ENCODE measurements at regions not wholly inside any gene's neighbourhood (a gene's known extent, or its start where the extent isn't known, plus 50 kb on each side); places are given as distances from the start of the nearest gene placed in this dataset.
"Not testable (repeated sequence)": the region's sequence is repeated elsewhere in the genome, so short reads cannot be mapped to it uniquely, and the experiment has no call there.

GRCh38 chr5:39755452-39755851, 330.7 kb upstream of the DAB2 start:
- DNase-seq (ENCODE audit: low read depth in 2 of 2), result peak; percentile 12 to 55
- TF ChIP-seq, protein P1, sequence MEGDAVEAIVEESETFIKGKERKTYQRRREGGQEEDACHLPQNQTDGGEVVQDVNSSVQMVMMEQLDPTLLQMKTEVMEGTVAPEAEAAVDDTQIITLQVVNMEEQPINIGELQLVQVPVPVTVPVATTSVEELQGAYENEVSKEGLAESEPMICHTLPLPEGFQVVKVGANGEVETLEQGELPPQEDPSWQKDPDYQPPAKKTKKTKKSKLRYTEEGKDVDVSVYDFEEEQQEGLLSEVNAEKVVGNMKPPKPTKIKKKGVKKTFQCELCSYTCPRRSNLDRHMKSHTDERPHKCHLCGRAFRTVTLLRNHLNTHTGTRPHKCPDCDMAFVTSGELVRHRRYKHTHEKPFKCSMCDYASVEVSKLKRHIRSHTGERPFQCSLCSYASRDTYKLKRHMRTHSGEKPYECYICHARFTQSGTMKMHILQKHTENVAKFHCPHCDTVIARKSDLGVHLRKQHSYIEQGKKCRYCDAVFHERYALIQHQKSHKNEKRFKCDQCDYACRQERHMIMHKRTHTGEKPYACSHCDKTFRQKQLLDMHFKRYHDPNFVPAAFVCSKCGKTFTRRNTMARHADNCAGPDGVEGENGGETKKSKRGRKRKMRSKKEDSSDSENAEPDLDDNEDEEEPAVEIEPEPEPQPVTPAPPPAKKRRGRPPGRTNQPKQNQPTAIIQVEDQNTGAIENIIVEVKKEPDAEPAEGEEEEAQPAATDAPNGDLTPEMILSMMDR (IDR thresholded peaks at IDR 0.05; ENCODE audit: low read depth, low read length), result no peak

GRCh38 chr5:39753747-39754146, 329.0 kb upstream of the DAB2 start:
- not testable (repeated sequence) for DNase-seq (ENCODE audit: low read depth in 2 of 2); H3K4me3 ChIP-seq (replicated peaks in 1 of 2; ENCODE audit: low read depth in 2 of 2, low read length in 2 of 2)

More at GRCh38 chr5:39755452-39755851, 330.7 kb upstream of the DAB2 start:
- H3K4me3 ChIP-seq (replicated peaks in 1 of 2; ENCODE audit: low read depth in 2 of 2, low read length in 2 of 2), result no peak overlapping the region

- peak in 1 of 2 donors; percentile 55 for DNase-seq (ENCODE audit: low read depth in 2 of 2)
- H3K4me3 ChIP-seq (replicated peaks in 1 of 2; ENCODE audit: low read depth in 2 of 2, low read length in 2 of 2), result no peak overlapping the region
- TF ChIP-seq, protein P1 (IDR thresholded peaks at IDR 0.05; ENCODE audit: low read depth, low read length), result no peak
Observed at GRCh38 chr5:39750661-39751060, 325.9 kb upstream of the DAB2 start.

DNA sequence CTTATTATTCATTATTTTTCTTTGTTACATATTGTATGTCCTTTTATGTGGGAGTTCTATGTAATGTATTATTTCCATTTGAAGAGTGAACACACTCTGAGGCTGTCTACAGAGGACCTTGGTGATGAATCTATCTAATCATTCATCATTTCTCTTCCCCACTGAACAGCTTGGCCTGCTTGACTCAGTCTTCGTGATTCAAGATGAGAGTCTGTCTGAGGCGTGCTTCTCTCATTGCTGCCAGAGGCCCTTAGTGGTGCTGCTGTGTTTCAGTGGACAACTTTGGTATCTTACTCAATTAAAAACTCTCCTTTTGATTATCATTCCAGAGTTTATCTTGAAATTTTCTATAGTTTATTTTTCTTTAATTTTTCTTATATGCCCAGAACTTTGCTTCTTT, 318.1 kb upstream of the DAB2 start:
- no peak for DNase-seq (ENCODE audit: low read depth in 2 of 2)
- TF ChIP-seq, protein P1 (IDR thresholded peaks at IDR 0.05; ENCODE audit: low read depth, low read length), result no peak
- no peak overlapping the region for H3K4me3 ChIP-seq (replicated peaks in 1 of 2; ENCODE audit: low read depth in 2 of 2, low read length in 2 of 2)

DNA sequence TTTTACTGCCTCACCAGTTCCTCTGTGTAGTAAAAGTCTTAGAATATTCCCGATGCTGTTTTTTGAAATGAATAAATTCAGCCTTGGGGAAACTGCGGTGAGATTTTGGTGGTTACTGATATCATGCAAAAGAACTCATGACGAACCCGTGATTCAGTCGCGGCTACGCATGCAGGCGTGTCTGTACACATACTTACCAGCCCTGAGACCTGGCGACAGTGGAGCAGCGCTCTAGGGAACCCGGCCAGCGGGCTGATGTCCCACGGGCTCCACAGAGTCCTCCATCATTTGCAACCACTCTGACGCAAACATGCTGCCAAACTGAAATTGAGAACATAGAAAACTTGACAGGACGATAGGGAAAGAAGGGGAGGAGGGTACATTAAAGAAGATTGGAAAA, 315.6 kb upstream of the DAB2 start:
- TF ChIP-seq, protein P1 (IDR thresholded peaks at IDR 0.05; ENCODE audit: low read depth, low read length), result no peak
- H3K4me3 ChIP-seq (replicated peaks in 1 of 2; ENCODE audit: low read depth in 2 of 2, low read length in 2 of 2), result no peak overlapping the region
- no peak for DNase-seq (ENCODE audit: low read depth in 2 of 2)

GRCh38 chr5:39732166-39732565, 307.4 kb upstream of the DAB2 start:
- H3K4me3 ChIP-seq (replicated peaks in 1 of 2; ENCODE audit: low read depth in 2 of 2, low read length in 2 of 2), result no peak overlapping the region
- TF ChIP-seq, protein P1 (IDR thresholded peaks at IDR 0.05; ENCODE audit: low read depth, low read length), result no peak
- DNase-seq (ENCODE audit: low read depth in 2 of 2), result no peak

DNA sequence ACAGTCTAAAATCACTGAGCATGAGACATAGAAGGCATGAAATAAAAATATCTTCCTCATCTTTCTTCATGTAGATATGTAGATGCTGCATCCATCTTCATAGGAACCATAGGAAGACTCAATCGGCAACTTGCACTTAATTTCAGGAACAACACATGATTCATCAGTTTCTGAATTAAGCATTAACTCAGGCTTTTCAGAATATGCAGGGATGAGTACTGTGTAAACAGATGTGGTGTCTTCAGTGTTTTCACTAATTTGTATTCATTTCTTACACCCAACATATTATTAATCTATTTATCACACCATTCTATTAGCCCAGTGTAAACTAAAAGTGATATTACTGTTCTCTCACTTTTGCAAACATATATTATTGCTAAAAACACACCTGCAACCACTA, 305.9 kb upstream of the DAB2 start:
- TF ChIP-seq, protein P1 (IDR thresholded peaks at IDR 0.05; ENCODE audit: low read depth, low read length), result no peak
- H3K4me3 ChIP-seq (replicated peaks in 1 of 2; ENCODE audit: low read depth in 2 of 2, low read length in 2 of 2), result no peak overlapping the region
- no peak for DNase-seq (ENCODE audit: low read depth in 2 of 2)
